WERI-Rb-1 (cell line): ENCODE measurements at regions not wholly inside any gene's neighbourhood (a gene's known extent, or its start where the extent isn't known, plus 50 kb on each side); places are given as distances from the start of the nearest gene placed in this dataset.

Source experiments
- DNase-seq: peaks from one replicate; pipeline ENCODE4 v3.0.0-alpha.2; 2020
- H3K27ac ChIP-seq: fragments of 250-450 bp; sonication (Bioruptor Pico); 2 replicates; pipeline ENCODE4 v1.5.1; 2020; ENCODE audit warnings: mild to moderate bottlenecking, moderate library complexity
- H3K27me3 ChIP-seq: fragments of 250-450 bp; sonication (Bioruptor Pico); 2 replicates; pipeline ENCODE4 v1.5.1; 2021; ENCODE audit warnings: mild to moderate bottlenecking, low read depth, moderate library complexity; ENCODE audit not compliant: insufficient read depth, severe bottlenecking
- H3K36me3 ChIP-seq: fragments of 250-450 bp; sonication (Bioruptor Pico); 2 replicates; pipeline ENCODE4 v1.5.1; 2020; ENCODE audit warnings: mild to moderate bottlenecking, moderate library complexity
- H3K4me3 ChIP-seq: 2 replicates; pipeline ENCODE4 v1.5.1; 2011; ENCODE audit warnings: low read depth, mild to moderate bottlenecking, control low read depth, low read length
- H3K9me3 ChIP-seq: fragments of 250-450 bp; sonication (Bioruptor Pico); 2 replicates; pipeline ENCODE4 v1.5.1; 2021; ENCODE audit warnings: mild to moderate bottlenecking, moderate library complexity; ENCODE audit not compliant: severe bottlenecking
- TF ChIP-seq, protein P1 (sequence below): IDR thresholded peaks from 2 replicates; pipeline ENCODE4 v1.5.1; 2011; ENCODE audit warnings: low read depth, mild to moderate bottlenecking, control low read depth, inconsistent platforms, low read length

DNA sequence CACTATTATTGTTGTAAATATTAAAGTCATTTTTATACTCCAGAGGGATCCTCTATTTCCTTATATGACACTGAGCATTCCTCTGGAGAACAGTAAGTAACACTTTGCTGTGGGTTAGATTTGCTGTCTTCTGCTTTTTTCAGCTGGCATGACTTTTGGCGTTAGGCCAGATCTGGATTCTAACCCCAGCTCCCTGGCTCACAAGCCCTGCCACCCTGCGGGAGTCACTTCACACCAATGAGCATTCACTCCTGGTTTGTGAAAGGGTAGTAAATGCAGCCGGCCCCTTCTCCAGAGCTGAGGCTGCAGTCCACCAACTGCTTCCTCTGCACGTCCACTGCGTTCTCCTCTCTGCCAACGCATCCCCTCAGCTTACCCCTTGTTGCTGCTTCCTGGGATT is 373.8 kb upstream of the RAB6C start:
- DNase-seq, result no peak
- TF ChIP-seq, protein P1, sequence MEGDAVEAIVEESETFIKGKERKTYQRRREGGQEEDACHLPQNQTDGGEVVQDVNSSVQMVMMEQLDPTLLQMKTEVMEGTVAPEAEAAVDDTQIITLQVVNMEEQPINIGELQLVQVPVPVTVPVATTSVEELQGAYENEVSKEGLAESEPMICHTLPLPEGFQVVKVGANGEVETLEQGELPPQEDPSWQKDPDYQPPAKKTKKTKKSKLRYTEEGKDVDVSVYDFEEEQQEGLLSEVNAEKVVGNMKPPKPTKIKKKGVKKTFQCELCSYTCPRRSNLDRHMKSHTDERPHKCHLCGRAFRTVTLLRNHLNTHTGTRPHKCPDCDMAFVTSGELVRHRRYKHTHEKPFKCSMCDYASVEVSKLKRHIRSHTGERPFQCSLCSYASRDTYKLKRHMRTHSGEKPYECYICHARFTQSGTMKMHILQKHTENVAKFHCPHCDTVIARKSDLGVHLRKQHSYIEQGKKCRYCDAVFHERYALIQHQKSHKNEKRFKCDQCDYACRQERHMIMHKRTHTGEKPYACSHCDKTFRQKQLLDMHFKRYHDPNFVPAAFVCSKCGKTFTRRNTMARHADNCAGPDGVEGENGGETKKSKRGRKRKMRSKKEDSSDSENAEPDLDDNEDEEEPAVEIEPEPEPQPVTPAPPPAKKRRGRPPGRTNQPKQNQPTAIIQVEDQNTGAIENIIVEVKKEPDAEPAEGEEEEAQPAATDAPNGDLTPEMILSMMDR, result no peak
- peaks cover 3% of the 10 kb centered on the region for H3K27me3 ChIP-seq
- no peak overlapping the region for H3K27ac ChIP-seq
- no peaks in the 10 kb centered on the region for H3K36me3 ChIP-seq
- H3K9me3 ChIP-seq, result no peaks in the 10 kb centered on the region
- no peak overlapping the region for H3K4me3 ChIP-seq

- TF ChIP-seq, protein P1, result no peak
- Histone ChIP-seq H3K27me3 (no peaks in the 10 kb centered on the region), H3K27ac (no peak overlapping the region), H3K36me3 (no peaks in the 10 kb centered on the region), H3K4me3 (no peak overlapping the region), H3K9me3 (no peaks in the 10 kb centered on the region)
- DNase-seq, result no peak
Measured at GRCh38 chr2:129606496-129607270, 372.8 kb upstream of the RAB6C start.

DNA sequence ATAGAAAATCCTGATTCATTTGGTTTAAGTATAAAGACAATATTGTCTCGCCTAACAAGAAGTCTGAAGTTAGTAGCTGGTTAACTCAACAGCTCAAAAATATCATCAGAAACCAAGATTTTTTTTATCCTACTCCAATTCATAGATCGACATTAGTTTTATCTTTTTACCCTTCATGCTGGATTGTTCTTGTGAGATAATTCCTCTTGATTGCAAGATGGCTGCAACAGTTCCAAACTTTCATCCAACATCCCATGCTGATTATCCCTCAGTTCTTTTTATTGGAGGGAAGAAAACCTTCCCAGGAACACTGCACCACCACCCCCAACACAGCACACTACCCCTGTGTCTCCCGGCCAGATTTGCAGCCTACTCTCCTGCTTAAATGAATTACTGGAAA is 370.2 kb upstream of the RAB6C start:
- TF ChIP-seq, protein P1, result no peak
- Histone ChIP-seq H3K9me3 (no peaks in the 10 kb centered on the region), H3K27me3 (no peaks in the 10 kb centered on the region)

DNA sequence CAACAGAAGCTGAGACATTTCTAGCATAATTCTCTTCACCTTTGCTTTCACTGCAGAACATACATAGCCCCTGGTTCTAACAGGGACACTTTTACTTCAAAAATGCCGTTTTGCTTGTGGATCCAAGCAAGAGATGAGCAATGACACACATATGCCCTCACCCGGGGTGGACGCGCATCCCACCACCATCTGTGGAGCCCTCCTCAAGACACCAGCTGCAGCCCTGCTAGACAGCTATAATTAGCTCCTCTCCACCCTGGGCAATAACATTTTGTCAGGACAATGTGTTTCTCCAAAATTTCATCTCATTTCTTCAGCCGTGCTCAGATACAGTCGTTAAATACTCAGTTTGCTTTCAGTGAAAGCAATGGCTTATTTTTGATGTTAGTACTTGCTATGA is 368.7 kb upstream of the RAB6C start:
- no peaks in the 10 kb centered on the region for H3K36me3 ChIP-seq
- H3K4me3 ChIP-seq, result no peak overlapping the region
- DNase-seq, result no peak
- TF ChIP-seq, protein P1, result no peak
- H3K27ac ChIP-seq, result no peak overlapping the region
- no peaks in the 10 kb centered on the region for H3K9me3 ChIP-seq
- H3K27me3 ChIP-seq, result no peaks in the 10 kb centered on the region

More for the DNA sequence above, 370.2 kb upstream of the RAB6C start:
- no peak for DNase-seq
- H3K27ac ChIP-seq, result no peak overlapping the region
- no peak overlapping the region for H3K4me3 ChIP-seq
- H3K36me3 ChIP-seq, result no peaks in the 10 kb centered on the region

- Histone ChIP-seq H3K4me3 (no peak overlapping the region), H3K27me3 (peaks cover 3% of the 10 kb centered on the region), H3K27ac (no peak overlapping the region), H3K36me3 (no peaks in the 10 kb centered on the region), H3K9me3 (no peaks in the 10 kb centered on the region)
- no peak for DNase-seq
- TF ChIP-seq, protein P1, result no peak
Measured at GRCh38 chr2:129611471-129611870, 368.0 kb upstream of the RAB6C start.

DNA sequence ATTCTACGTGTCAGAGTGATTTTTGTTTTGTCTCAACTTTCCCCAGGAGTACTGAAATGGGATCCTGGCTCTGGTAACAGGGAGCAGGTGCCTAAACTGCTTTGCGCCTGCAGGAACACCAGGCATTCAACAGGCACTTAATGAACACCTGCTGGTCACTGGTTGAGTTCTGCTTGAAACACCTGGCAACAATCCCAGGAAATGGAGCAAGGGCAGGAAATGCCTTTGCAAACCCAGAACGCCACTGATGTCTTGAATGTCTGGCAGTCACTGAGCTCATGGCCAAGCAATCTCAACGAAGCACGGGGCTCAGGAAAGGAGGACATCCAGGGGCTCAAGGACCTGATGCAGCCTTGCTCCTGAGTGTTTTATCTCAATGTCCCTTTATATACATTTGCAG is 360.0 kb upstream of the RAB6C start:
- H3K36me3 ChIP-seq, result no peaks in the 10 kb centered on the region
- H3K27ac ChIP-seq, result no peak overlapping the region
- H3K4me3 ChIP-seq, result no peak overlapping the region
- peaks cover 11% of the 10 kb centered on the region for H3K27me3 ChIP-seq
- H3K9me3 ChIP-seq, result no peaks in the 10 kb centered on the region
- TF ChIP-seq, protein P1, result no peak
- no peak for DNase-seq
